SU-DHL-6 (cell line): ENCODE measurements at regions not wholly inside any gene's neighbourhood (a gene's known extent, or its start where the extent isn't known, plus 50 kb on each side); places are given as distances from the start of the nearest gene placed in this dataset.

Source experiments
- CTCF ChIP-seq: fragments of 200-600 bp; sonication (generic); IDR thresholded peaks from one replicate; pipeline ENCODE4 v1.5.1; 2017; ENCODE audit warnings: antibody characterized with exemption, mild to moderate bottlenecking, low read length, moderate library complexity; ENCODE audit not compliant: insufficient read depth, poor library complexity, severe bottlenecking
- EZH2phosphoT487 ChIP-seq: fragments of 200-600 bp; sonication (generic), shearing (Covaris generic); conservative IDR thresholded peaks from 2 replicates; pipeline ENCODE4 v1.6.1; 2018; ENCODE audit warnings: mild to moderate bottlenecking, antibody characterized with exemption, low read length, moderate library complexity, mixed read lengths

DNA sequence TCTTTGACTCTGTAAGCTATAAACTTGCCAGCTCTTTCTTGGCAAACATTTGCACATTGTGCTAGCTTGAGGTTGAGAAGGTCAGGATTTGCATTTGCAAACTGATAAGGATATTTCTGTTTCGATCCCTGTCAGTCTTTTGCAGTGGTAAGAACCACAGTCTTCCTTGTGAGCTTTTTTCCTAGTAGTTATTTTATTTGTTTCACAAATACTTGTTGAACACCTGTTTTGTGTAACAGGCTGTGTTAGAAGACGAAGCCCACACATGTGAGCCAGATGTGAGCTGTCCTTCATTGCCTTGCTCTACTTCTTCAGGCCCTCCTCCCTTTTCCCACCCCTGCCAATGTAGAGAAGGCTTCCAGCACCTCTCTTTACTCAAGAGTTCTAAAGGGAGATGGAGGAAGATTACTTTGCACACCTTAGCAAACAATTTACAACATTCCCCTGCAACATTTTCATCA is 327.0 kb upstream of the KLF4 start:
- no peak for TF ChIP-seq CTCF
- TF ChIP-seq EZH2phosphoT487: no peak
